CD14-positive monocyte (primary cell): ENCODE measurements at regions not wholly inside any gene's neighbourhood (a gene's known extent, or its start where the extent isn't known, plus 50 kb on each side); places are given as distances from the start of the nearest gene placed in this dataset.

Experiments used
- DNase-seq, 3 donors: peaks; one replicate each; pipeline ENCODE4 v3.0.0-alpha.2; 2011 to 2022
- H2AFZ ChIP-seq: 2 replicates; pipeline ENCODE4 v1.6.0; 2012; ENCODE audit warnings: mild to moderate bottlenecking, low read depth, low read length, inconsistent platforms; ENCODE audit not compliant: insufficient read depth, poor library complexity, severe bottlenecking
- H3K27ac ChIP-seq, 2 donors: 1 replicate in 1 of 2; 2 replicates in 1 of 2; pipeline ENCODE4 v1.5.1; 2012 to 2013; ENCODE audit warnings: low read length in 2 of 2, control low read depth in 1 of 2, inconsistent platforms in 1 of 2, low read depth in 1 of 2, mild to moderate bottlenecking in 1 of 2
- H3K27me3 ChIP-seq, 2 donors: one replicate each; pipeline versions ENCODE4 v1.6.0 to v1.6.1; 2011 to 2013; ENCODE audit warnings: low read length in 2 of 2; ENCODE audit not compliant: control insufficient read depth in 2 of 2, insufficient read depth in 2 of 2
- H3K36me3 ChIP-seq, 2 donors: replicated peaks in 1 of 2; 1 replicate in 1 of 2; 2 replicates in 1 of 2; pipeline versions ENCODE4 v1.5.1 to v1.6.1; 2012 to 2013; ENCODE audit warnings: low read length in 2 of 2, control low read depth in 1 of 2, inconsistent platforms in 1 of 2, mild to moderate bottlenecking in 1 of 2; ENCODE audit not compliant: insufficient read depth in 2 of 2, control insufficient read depth in 1 of 2
- H3K4me1 ChIP-seq, 2 donors: 1 replicate in 1 of 2; 2 replicates in 1 of 2; pipeline versions ENCODE4 v1.5.1 to v1.6.1; 2012 to 2013; ENCODE audit warnings: low read length in 2 of 2, control low read depth in 1 of 2, inconsistent platforms in 1 of 2, mild to moderate bottlenecking in 1 of 2, moderate library complexity in 1 of 2; ENCODE audit not compliant: insufficient read depth in 2 of 2, control insufficient read depth in 1 of 2
- H3K4me2 ChIP-seq: replicated peaks from 2 replicates; pipeline ENCODE3; 2012; ENCODE audit warnings: low read length, moderate library complexity, mild to moderate bottlenecking; ENCODE audit not compliant: poor library complexity, severe bottlenecking; ENCODE audit errors: extremely low read depth
- H3K4me3 ChIP-seq, 3 experiments: fragments of 200-600 bp in 1 of 3; sonication (generic) in 1 of 3; replicated peaks in 1 of 3; 1 replicate in 2 of 3; 2 replicates in 1 of 3; pipeline ENCODE4 v1.5.1; 2011 to 2013; ENCODE audit warnings: low read length in 3 of 3, mild to moderate bottlenecking in 3 of 3, control low read depth in 2 of 3, low read depth in 2 of 3, inconsistent platforms in 1 of 3, moderate library complexity in 1 of 3
- H3K79me2 ChIP-seq: 2 replicates; pipeline ENCODE4 v1.6.0; 2012; ENCODE audit warnings: mild to moderate bottlenecking, control low read depth, inconsistent platforms, low read length, moderate library complexity; ENCODE audit not compliant: insufficient read depth
- H3K9ac ChIP-seq: 2 replicates; pipeline ENCODE4 v1.6.0; 2017; ENCODE audit warnings: low read length, mild to moderate bottlenecking; ENCODE audit not compliant: insufficient read depth, poor library complexity, severe bottlenecking
- H3K9me3 ChIP-seq, 2 donors: replicated peaks in 1 of 2; 1 replicate in 1 of 2; 2 replicates in 1 of 2; pipeline versions ENCODE4 v1.5.1 to v1.6.1; 2012 to 2013; ENCODE audit warnings: low read length in 2 of 2, control low read depth in 1 of 2; ENCODE audit not compliant: control insufficient read depth in 1 of 2, insufficient read depth in 1 of 2
- H4K20me1 ChIP-seq: 2 replicates; pipeline ENCODE4 v1.6.0; 2012; ENCODE audit warnings: mild to moderate bottlenecking, low read length, control low read depth, moderate library complexity; ENCODE audit not compliant: insufficient read depth
- H3K27ac Mint-ChIP-seq, 7 donors: one replicate each; pipeline ENCODE4 v1.8.0; 2020; ENCODE audit warnings: mild to moderate bottlenecking in 7 of 7, mixed read lengths in 7 of 7, moderate library complexity in 6 of 7, inconsistent platforms in 2 of 7
- H3K27me3 Mint-ChIP-seq, 3 donors: one replicate each; pipeline ENCODE4 v1.8.0; 2021 to 2022; ENCODE audit warnings: low read depth in 3 of 3, mild to moderate bottlenecking in 3 of 3, mixed read lengths in 3 of 3, moderate library complexity in 3 of 3, inconsistent platforms in 1 of 3
- H3K36me3 Mint-ChIP-seq, 2 donors: one replicate each; pipeline ENCODE4 v1.8.0; 2020; ENCODE audit warnings: mixed read lengths in 2 of 2, inconsistent platforms in 1 of 2, mild to moderate bottlenecking in 1 of 2
- H3K4me1 Mint-ChIP-seq: one replicate; pipeline ENCODE4 v1.8.0; 2020; ENCODE audit warnings: mild to moderate bottlenecking, mixed read lengths
- H3K4me3 Mint-ChIP-seq, 2 donors: one replicate each; pipeline ENCODE4 v1.8.0; 2020; ENCODE audit warnings: mild to moderate bottlenecking in 2 of 2, mixed read lengths in 2 of 2, moderate library complexity in 1 of 2
- H3K9me3 Mint-ChIP-seq, 7 donors: one replicate each; pipeline ENCODE4 v1.8.0; 2020 to 2022; ENCODE audit warnings: mixed read lengths in 7 of 7, mild to moderate bottlenecking in 6 of 7, moderate library complexity in 6 of 7, inconsistent platforms in 2 of 7
- WGBS: methylation state at CpG from one replicate; pipeline ENCODE4 v1.1.5; 2013; ENCODE audit warnings: missing lambda C conversion rate; ENCODE audit not compliant: insufficient coverage; 5-methylcytosine and 5-hydroxymethylcytosine counted together
- intact Hi-C, 2 donors: fragments of 100-400 bp; cut with micrococcal nuclease; formaldehyde crosslinking; loops; one replicate each; pipeline versions ENCODE4 v1.15.0 to v1.15.1; 2023
- TF ChIP-seq, protein P1 (sequence below): fragments of 200-600 bp; IDR thresholded peaks from one replicate; pipeline ENCODE4 v1.8.0; 2022; ENCODE audit warnings: antibody characterized with exemption, mild to moderate bottlenecking

DNA sequence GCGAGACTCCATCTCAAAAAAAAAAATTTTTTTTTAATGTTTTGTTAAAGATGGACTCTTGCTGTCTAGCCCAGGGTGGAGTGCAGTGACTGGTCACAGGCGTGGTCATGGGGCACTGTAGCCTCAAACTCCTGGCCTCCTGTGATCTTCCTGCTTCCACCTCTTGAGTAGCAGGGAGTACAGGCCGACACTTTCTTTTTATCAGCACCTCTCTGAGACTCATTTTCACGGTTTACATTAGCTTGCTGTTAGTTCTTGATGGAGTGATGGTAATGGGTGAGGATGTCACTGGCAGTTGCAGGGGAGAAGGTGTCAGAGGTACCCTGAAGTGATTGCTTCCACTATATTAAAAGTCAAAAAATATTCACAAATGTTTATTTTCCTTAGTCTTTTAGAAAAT, 95.3 kb upstream of the MTPN start:
- no peaks in the 10 kb centered on the region for H3K79me2 ChIP-seq
- no peaks in the 10 kb centered on the region for H3K4me1 Mint-ChIP-seq
- no peak overlapping the region for H3K9ac ChIP-seq
- no peaks in the 10 kb centered on the region for H3K9me3 ChIP-seq
- H3K9me3 Mint-ChIP-seq = peaks cover 0 to 4% (median 0%) of the 10 kb centered on the region in 7 donors
- 90% methylated on average over 1 of the region's 4 CpGs for WGBS
- no peaks in the 10 kb centered on the region for H3K27me3 ChIP-seq
- no peak overlapping the region for H3K4me3 ChIP-seq
- H3K4me3 Mint-ChIP-seq = no peak overlapping the region
- H3K27ac Mint-ChIP-seq = no peak overlapping the region
- H3K27ac ChIP-seq = no peak overlapping the region
- H3K36me3 Mint-ChIP-seq = no peaks in the 10 kb centered on the region
- no peak overlapping the region for H3K4me2 ChIP-seq
- H3K36me3 ChIP-seq = no peaks in the 10 kb centered on the region
- DNase-seq = no peak
- intact Hi-C loops = no loop called here
- H3K4me1 ChIP-seq = no peaks in the 10 kb centered on the region
- TF ChIP-seq, protein P1, sequence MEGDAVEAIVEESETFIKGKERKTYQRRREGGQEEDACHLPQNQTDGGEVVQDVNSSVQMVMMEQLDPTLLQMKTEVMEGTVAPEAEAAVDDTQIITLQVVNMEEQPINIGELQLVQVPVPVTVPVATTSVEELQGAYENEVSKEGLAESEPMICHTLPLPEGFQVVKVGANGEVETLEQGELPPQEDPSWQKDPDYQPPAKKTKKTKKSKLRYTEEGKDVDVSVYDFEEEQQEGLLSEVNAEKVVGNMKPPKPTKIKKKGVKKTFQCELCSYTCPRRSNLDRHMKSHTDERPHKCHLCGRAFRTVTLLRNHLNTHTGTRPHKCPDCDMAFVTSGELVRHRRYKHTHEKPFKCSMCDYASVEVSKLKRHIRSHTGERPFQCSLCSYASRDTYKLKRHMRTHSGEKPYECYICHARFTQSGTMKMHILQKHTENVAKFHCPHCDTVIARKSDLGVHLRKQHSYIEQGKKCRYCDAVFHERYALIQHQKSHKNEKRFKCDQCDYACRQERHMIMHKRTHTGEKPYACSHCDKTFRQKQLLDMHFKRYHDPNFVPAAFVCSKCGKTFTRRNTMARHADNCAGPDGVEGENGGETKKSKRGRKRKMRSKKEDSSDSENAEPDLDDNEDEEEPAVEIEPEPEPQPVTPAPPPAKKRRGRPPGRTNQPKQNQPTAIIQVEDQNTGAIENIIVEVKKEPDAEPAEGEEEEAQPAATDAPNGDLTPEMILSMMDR = no peak
- no peak overlapping the region for H2AFZ ChIP-seq
- no peaks in the 10 kb centered on the region for H4K20me1 ChIP-seq
- peaks cover 0 to 4% (median 2%) of the 10 kb centered on the region in 3 donors for H3K27me3 Mint-ChIP-seq

DNA sequence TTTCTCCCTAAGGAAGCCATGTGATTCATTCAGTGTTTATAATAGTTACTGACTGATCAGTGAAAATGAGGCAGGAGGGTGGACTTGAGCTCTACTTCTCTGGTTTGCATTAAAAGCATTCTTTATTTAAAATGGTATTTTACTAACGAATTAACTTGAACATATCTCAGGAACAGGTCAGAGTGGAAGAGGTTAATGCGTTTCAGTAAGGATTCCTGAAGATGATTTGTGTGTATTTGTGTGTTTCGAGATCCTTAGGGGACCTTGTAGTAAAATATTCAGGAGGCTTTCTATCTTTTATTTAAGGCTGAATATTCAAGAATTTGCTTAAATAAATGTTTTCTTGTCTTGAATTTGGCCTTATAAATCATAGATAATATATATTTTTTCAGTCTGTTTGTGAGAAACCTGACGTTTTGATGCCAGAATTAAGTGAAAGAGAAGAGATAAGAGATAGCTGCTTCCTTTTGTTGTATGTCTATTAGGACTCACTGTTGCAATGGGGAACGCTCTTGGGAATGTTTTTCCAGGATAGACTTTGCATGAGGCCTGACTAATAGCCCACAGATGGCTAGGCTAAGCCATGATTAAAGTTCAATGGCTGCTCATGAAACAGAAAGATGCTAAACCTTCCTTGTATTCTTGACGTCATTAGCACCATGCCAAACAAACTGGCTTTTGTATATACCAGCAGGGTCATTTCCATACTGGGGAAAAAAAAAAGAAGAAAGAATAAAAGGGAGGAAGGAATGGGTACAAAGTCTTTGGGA, 93.8 kb upstream of the MTPN start:
- no peak overlapping the region for H3K27ac Mint-ChIP-seq
- WGBS = 71% methylated on average over 1 of the region's 6 CpGs
- no peak overlapping the region for H3K4me3 ChIP-seq
- H3K9ac ChIP-seq = no peak overlapping the region
- H3K4me1 Mint-ChIP-seq = no peaks in the 10 kb centered on the region
- peaks cover 0 to 4% (median 0%) of the 10 kb centered on the region in 7 donors for H3K9me3 Mint-ChIP-seq
- H3K27me3 Mint-ChIP-seq = peaks cover 0 to 4% (median 4%) of the 10 kb centered on the region in 3 donors
- H3K79me2 ChIP-seq = no peaks in the 10 kb centered on the region
- intact Hi-C loops = no loop called here
- H3K4me2 ChIP-seq = no peak overlapping the region
- H3K9me3 ChIP-seq = no peaks in the 10 kb centered on the region
- H4K20me1 ChIP-seq = no peaks in the 10 kb centered on the region
- H3K27me3 ChIP-seq = no peaks in the 10 kb centered on the region
- no peaks in the 10 kb centered on the region for H3K36me3 ChIP-seq
- H3K4me1 ChIP-seq = no peaks in the 10 kb centered on the region
- H3K27ac ChIP-seq = no peak overlapping the region
- TF ChIP-seq, protein P1 = no peak
- DNase-seq = no peak
- H2AFZ ChIP-seq = no peak overlapping the region
- no peaks in the 10 kb centered on the region for H3K36me3 Mint-ChIP-seq
- no peak overlapping the region for H3K4me3 Mint-ChIP-seq
